ENCODE measurements at regions not wholly inside any gene's neighbourhood (a gene's known extent, or its start where the extent isn't known, plus 50 kb on each side); places are given as distances from the start of the nearest gene placed in this dataset.

DNA sequence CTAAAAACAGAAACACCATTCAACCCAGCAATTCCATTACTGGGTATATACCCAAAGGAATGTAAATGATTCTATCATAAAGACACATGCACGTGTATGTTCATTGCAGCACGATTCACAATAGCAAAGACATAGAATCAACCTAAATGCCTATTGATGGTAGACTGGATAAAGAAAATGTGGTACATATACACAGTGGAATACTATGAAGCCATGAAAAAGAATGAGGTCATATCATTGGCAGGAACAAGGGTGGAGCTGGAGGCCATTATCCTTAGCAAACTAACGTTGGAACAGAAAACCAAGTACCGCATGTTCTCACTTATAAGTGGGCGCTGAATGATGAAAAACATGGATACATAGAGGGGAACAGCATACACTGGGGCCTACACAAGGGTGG lies 77.2 kb upstream of the MYOCD start:
- no peak overlapping the region for H3K4me3 ChIP-seq (ENCODE audit: low read depth, low read length)
- H3K27ac ChIP-seq (ENCODE audit: low read depth) = no peak overlapping the region
- H3K36me3 ChIP-seq (ENCODE audit: insufficient read depth) = no peaks in the 10 kb centered on the region
- H3K4me1 ChIP-seq (ENCODE audit: insufficient read depth) = no peaks in the 10 kb centered on the region
- no peak for DNase-seq (ENCODE audit: extremely low spot score)
- WGBS = 93% methylated on average over 5 of the region's 5 CpGs

DNA sequence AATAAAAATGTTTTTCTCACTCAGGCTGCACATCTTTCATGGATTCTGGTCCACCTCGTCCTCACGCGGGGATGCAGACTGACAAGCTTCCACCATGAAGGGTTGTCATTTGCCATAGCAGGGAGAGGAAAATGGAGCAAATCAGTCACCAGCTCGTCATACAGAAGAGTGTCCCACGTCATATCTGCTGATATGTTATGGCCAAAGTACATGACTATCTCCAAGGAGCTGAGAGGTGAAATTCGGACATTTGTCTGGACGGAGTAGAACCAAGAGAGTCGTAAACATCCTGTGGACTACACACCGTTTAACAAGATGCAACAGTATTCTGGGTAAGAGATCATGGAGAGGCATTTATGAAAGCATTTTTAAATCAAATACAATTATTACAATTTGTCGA lies 75.3 kb upstream of the MYOCD start:
- DNase-seq (ENCODE audit: extremely low spot score) = no peak
- 93% methylated on average over 10 of the region's 10 CpGs for WGBS
- Histone ChIP-seq H3K4me3 (ENCODE audit: low read depth, low read length) (no peak overlapping the region), H3K4me1 (ENCODE audit: insufficient read depth) (no peaks in the 10 kb centered on the region), H3K36me3 (ENCODE audit: insufficient read depth) (no peaks in the 10 kb centered on the region), H3K27ac (ENCODE audit: low read depth) (no peak overlapping the region)

DNA sequence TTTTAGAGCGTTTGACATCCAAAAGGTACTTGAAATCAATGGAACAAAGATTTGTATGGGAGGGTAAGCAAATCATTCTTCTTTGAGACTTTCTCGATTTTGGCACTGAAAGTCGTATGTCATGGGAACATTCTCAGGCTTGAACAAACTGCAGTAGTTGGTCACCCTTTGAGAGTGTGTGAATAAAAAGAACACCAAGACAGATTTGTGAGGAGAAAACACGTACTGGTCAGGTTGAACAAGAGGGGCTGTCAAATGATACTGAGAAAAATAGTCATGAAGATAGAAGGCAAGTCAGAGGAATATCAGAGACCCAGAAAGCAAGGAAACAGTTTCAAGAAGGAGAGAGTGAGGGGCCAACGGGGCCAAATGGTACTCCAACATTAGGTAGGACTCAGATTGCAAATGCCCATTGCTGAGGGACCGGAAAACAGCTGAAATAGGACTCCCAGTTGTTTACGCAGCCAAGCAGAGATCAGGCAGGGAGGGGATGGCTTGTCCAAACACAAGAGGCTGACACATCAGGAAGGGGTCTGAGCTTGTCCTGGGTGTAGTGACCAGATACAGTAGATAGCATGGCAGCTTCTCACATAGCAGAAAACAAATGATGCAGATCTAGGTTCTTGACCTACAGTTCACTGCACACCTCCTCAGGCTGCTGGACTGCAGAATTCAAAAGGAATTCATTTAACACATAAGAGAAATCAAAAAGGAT lies 74.5 kb upstream of the MYOCD start:
- DNase-seq (ENCODE audit: extremely low spot score) = no peak
- WGBS = 77% methylated on average over 7 of the region's 7 CpGs
- Histone ChIP-seq H3K4me3 (ENCODE audit: low read depth, low read length) (no peak overlapping the region), H3K36me3 (ENCODE audit: insufficient read depth) (no peaks in the 10 kb centered on the region), H3K27ac (ENCODE audit: low read depth) (no peak overlapping the region), H3K4me1 (ENCODE audit: insufficient read depth) (no peaks in the 10 kb centered on the region)

DNA sequence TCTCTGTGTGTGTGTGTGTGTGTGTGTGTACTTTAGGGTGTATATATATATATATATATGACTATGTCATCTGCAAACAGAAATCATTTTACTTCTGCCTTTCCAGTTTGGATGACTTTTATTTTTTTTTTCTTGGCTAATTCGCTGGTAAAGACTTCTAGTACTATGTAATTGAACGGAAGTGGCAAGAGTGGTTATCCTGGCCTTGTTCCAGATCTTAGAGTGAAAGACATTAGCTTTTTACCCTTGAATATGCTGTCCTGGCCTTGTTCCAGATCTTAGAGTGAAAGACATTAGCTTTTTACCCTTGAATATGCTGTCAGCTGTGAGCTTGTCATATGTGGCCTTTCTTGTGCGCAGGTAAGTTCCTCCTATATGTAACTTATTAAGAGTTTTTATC lies 72.7 kb upstream of the MYOCD start:
- no peak overlapping the region for H3K27ac ChIP-seq (ENCODE audit: low read depth)
- H3K36me3 ChIP-seq (ENCODE audit: insufficient read depth) = no peaks in the 10 kb centered on the region
- DNase-seq (ENCODE audit: extremely low spot score) = no peak
- H3K4me3 ChIP-seq (ENCODE audit: low read depth, low read length) = no peak overlapping the region
- no peaks in the 10 kb centered on the region for H3K4me1 ChIP-seq (ENCODE audit: insufficient read depth)
- 81% methylated on average over 3 of the region's 3 CpGs for WGBS

DNA sequence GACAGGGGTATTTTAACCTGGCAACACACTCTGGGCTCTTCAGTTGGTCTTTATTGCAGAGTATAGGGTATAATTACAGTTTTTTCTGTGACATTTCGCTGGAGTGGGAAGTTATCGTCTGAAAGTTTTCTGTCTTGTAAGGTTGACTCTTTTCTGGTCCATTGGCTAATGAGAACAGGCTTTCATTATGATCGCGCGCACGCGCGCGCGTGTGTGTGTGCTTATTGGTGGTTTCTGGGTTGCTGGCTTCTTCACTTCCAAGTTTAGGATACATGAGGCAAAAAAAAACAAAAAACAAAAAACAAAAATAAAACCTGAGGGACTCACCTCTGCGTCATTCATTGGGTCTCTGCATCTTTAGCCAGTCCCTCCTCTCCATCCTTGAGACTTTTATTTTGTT lies 68.7 kb upstream of the MYOCD start:
- Histone ChIP-seq H3K4me3 (ENCODE audit: low read depth, low read length) (no peak overlapping the region), H3K27ac (ENCODE audit: low read depth) (no peak overlapping the region), H3K36me3 (ENCODE audit: insufficient read depth) (no peaks in the 10 kb centered on the region), H3K4me1 (ENCODE audit: insufficient read depth) (no peaks in the 10 kb centered on the region)
- WGBS = 98% methylated on average over 11 of the region's 11 CpGs
- DNase-seq (ENCODE audit: extremely low spot score) = no peak

DNA sequence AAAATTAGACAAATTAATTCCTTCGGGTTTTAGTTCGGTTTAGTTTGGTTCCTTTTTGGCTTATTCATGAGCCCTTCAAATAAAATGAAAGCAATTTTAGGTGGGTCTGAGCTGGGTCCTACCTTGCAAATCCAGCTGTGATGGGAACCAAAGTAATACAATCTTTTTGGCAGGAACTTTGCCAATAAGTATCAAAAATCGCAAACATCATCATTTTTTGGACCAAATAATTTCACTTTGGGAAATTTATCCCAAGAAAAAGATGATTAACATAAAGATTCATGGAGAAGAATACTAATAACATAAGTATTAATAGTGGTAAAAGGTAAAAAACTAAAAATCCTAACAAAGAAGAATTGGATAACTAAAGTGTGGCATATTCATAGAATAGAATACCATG lies 67.8 kb upstream of the MYOCD start:
- H3K4me3 ChIP-seq (ENCODE audit: low read depth, low read length) = no peak overlapping the region
- DNase-seq (ENCODE audit: extremely low spot score) = no peak
- no peak overlapping the region for H3K27ac ChIP-seq (ENCODE audit: low read depth)
- WGBS = 95% methylated on average over 3 of the region's 3 CpGs
- H3K4me1 ChIP-seq (ENCODE audit: insufficient read depth) = no peaks in the 10 kb centered on the region
- no peaks in the 10 kb centered on the region for H3K36me3 ChIP-seq (ENCODE audit: insufficient read depth)

DNA sequence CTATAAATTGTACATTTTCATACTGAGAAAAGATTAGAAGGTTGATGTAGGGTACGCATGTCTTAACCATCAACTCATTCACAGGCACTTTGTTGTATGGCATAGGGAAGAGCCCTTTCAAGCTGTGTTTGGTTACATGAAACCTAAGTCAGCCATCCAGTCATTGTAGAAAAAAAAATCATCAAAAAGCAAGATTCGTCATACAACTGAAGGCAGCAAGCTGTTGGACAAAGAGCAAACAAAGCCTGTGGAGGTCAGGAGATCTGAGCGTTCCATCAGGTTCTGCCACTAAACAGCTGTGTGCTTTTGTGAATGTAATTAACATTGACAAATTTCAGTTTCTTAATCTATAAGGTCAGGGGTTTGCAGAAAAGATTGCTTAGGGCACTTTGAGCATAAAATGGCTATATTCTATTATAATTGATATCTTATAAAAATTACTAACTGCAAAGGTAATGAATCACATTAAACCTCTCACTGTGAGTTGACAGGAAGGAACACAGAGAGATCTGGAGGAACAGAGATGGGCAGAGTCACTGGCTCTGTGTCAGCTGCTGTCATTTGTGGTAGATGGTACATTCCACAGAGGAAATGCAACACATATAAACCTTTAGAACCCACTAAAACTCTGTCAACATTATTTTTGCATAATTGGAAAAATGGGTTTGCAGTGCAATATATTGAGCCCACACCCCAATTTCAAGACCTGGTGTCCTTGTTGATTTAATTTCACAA lies 66.3 kb upstream of the MYOCD start:
- Histone ChIP-seq H3K36me3 (ENCODE audit: insufficient read depth) (no peaks in the 10 kb centered on the region), H3K4me1 (ENCODE audit: insufficient read depth) (no peaks in the 10 kb centered on the region), H3K4me3 (ENCODE audit: low read depth, low read length) (no peak overlapping the region), H3K27ac (ENCODE audit: low read depth) (no peak overlapping the region)
- no peak for DNase-seq (ENCODE audit: extremely low spot score)
- WGBS = 69% methylated on average over 3 of the region's 3 CpGs

- Histone ChIP-seq H3K4me3 (ENCODE audit: low read depth, low read length) (no peak overlapping the region), H3K27ac (ENCODE audit: low read depth) (no peak overlapping the region), H3K4me1 (ENCODE audit: insufficient read depth) (no peaks in the 10 kb centered on the region), H3K36me3 (ENCODE audit: insufficient read depth) (no peaks in the 10 kb centered on the region)
- no peak for DNase-seq (ENCODE audit: extremely low spot score)
- 85% methylated on average over 2 of the region's 2 CpGs for WGBS
These were observed 65.3 kb upstream of the MYOCD start for GRCh38 chr17:12600349-12600748.

DNA sequence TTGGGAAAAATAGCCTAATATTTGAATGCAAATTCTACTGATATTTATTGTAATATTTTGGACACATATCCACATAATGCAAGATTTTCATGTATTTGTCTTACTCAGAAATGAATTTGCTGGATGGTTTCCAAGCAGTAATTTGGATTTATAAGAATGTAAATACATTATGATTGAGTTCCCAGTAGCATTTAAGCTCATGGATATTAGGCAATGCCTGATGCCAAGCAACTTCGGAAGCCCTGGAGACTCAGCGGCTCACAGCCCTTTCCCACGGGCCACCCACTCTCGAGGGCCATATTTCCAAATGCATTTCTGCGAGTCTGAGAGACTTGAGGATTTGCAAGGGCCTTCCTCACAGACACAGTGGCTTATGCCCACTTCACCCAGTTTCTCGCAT lies 62.1 kb upstream of the MYOCD start:
- DNase-seq (ENCODE audit: extremely low spot score) = no peak

DNA sequence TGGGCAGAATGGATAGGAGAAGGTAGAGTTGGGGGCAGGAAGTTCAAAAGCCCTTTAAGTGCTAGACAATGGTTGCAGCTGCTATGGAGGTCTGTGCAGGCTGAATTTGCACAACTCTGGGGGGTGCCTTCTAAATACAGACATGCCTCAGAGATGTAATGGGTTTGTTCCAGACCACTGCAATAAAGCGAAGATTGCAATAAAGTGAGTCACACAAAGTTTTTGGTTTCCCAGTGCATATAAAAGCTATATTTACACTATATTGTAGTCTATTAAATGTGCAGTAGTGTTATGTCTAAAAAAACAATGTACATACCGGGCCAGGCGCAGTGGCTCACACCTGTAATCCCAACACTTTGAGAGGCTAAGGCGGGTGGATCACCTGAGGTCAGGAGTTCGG lies 60.5 kb upstream of the MYOCD start:
- 89% methylated on average over 5 of the region's 5 CpGs for WGBS
- no peak for DNase-seq (ENCODE audit: extremely low spot score)
- H3K36me3 ChIP-seq (ENCODE audit: insufficient read depth) = no peaks in the 10 kb centered on the region
- no peak overlapping the region for H3K27ac ChIP-seq (ENCODE audit: low read depth)
- H3K4me3 ChIP-seq (ENCODE audit: low read depth, low read length) = no peak overlapping the region
- H3K4me1 ChIP-seq (ENCODE audit: insufficient read depth) = no peaks in the 10 kb centered on the region

More for the DNA sequence above, 62.1 kb upstream of the MYOCD start:
- WGBS = 80% methylated on average over 6 of the region's 6 CpGs
- no peaks in the 10 kb centered on the region for H3K36me3 ChIP-seq (ENCODE audit: insufficient read depth)
- H3K27ac ChIP-seq (ENCODE audit: low read depth) = no peak overlapping the region
- H3K4me1 ChIP-seq (ENCODE audit: insufficient read depth) = no peaks in the 10 kb centered on the region
- H3K4me3 ChIP-seq (ENCODE audit: low read depth, low read length) = no peak overlapping the region

DNA sequence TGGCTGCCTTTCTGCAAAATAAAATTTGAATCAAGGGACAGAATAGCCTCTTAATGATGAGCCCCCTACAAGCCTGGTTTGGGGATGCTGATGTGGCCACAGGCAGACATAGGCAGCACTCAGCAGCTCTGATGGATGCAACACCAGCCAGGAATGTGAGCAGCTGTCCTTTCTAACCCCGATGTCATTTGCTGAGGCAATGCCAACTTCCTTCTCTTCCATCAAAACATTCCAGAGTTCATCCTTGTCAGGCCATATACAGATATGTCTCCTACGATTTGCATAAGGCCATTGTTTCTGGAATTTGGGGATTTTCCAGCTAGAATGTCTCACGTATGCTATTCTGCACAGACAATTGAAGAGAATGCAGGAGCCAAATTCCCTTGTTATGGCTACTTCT lies 52.1 kb upstream of the MYOCD start:
- WGBS = 32% methylated on average over 3 of the region's 3 CpGs
- DNase-seq (ENCODE audit: extremely low spot score) = no peak
- no peaks in the 10 kb centered on the region for H3K36me3 ChIP-seq (ENCODE audit: insufficient read depth)
- H3K4me1 ChIP-seq (ENCODE audit: insufficient read depth) = no peaks in the 10 kb centered on the region
- no peak overlapping the region for H3K27ac ChIP-seq (ENCODE audit: low read depth)
- no peak overlapping the region for H3K4me3 ChIP-seq (ENCODE audit: low read depth, low read length)

Data from urinary bladder (tissue), 3 donors.